ENCODE measurements at regions not wholly inside any gene's neighbourhood (a gene's known extent, or its start where the extent isn't known, plus 50 kb on each side); places are given as distances from the start of the nearest gene placed in this dataset.

DNA sequence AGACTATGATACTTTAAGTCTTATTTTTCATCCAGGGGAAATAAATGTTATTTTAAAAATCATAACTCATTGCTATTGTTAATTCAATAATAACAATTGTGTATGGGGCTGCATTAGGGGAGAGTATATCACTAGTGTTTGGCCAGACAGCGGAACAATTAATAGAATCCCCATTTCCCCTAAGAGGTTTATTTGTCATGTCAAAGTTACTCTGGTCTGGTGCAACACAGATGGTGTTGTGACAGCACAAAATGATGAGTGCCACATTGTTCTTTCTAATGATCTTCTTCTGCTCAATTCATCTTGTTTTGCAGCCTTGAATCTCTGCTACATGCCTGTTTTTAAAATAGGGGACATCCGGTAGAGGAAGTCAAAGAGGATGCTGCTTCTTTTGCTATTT, 351.6 kb downstream of the NSUN3 start:
- Histone ChIP-seq H3K27ac (ENCODE audit: low read depth, low read length) (no peak overlapping the region), H3K4me2 (ENCODE audit: low read length) (no peak overlapping the region), H3K79me2 (ENCODE audit: control insufficient read depth, low read length) (no peaks in the 10 kb centered on the region), H3F3A (ENCODE audit: control insufficient read depth, insufficient read depth) (no peaks in the 10 kb centered on the region), H3K4me1 (ENCODE audit: control insufficient read depth, low read length) (no peaks in the 10 kb centered on the region), H3K36me3 (ENCODE audit: control insufficient read depth, low read length) (no peaks in the 10 kb centered on the region), H3K9me2 (replicated peaks; ENCODE audit: control insufficient read depth, low read length) (no peaks in the 10 kb centered on the region), H3K4me3 (ENCODE audit: low read length) (no peak overlapping the region), H3K27me3 (ENCODE audit: control insufficient read depth, low read length) (no peaks in the 10 kb centered on the region), H3K9me3 (ENCODE audit: control insufficient read depth, insufficient read depth, low read length) (no peaks in the 10 kb centered on the region; the same call in 1 of the 2 replicates), H4K20me1 (ENCODE audit: control insufficient read depth, insufficient read depth, low read depth, low read length) (no peaks in the 10 kb centered on the region)
- no peak for TF ChIP-seq EZH2phosphoT487 (IDR thresholded peaks at IDR 0.05; ENCODE audit: borderline replicate concordance, low read length)
- TF ChIP-seq, protein P1, sequence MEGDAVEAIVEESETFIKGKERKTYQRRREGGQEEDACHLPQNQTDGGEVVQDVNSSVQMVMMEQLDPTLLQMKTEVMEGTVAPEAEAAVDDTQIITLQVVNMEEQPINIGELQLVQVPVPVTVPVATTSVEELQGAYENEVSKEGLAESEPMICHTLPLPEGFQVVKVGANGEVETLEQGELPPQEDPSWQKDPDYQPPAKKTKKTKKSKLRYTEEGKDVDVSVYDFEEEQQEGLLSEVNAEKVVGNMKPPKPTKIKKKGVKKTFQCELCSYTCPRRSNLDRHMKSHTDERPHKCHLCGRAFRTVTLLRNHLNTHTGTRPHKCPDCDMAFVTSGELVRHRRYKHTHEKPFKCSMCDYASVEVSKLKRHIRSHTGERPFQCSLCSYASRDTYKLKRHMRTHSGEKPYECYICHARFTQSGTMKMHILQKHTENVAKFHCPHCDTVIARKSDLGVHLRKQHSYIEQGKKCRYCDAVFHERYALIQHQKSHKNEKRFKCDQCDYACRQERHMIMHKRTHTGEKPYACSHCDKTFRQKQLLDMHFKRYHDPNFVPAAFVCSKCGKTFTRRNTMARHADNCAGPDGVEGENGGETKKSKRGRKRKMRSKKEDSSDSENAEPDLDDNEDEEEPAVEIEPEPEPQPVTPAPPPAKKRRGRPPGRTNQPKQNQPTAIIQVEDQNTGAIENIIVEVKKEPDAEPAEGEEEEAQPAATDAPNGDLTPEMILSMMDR (IDR thresholded peaks at IDR 0.05; ENCODE audit: low read depth, low read length, poor library complexity, severe bottlenecking) = no peak

DNA sequence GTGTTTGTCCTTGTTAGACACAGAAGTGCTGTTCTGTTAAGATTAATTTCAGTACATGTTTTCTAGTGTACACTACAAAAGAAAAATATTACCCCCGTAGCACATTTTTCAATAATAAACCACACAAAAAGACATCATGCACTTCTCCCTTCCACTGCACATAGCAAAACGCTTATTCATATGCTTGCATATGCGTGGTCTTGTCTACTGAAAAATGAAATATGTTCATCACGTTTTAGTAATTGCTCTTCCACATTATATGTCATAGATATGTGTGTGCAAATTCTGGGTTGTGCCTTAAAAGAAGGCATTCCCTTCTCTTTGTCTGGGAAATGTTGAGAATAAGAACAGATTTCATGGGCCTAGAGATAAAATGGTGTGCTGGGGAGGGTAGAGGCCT, 353.9 kb downstream of the NSUN3 start:
- Histone ChIP-seq H4K20me1 (ENCODE audit: control insufficient read depth, insufficient read depth, low read depth, low read length) (no peaks in the 10 kb centered on the region), H3K27ac (ENCODE audit: low read depth, low read length) (no peak overlapping the region), H3K36me3 (ENCODE audit: control insufficient read depth, low read length) (no peaks in the 10 kb centered on the region), H3K9me2 (replicated peaks; ENCODE audit: control insufficient read depth, low read length) (no peaks in the 10 kb centered on the region), H3K9me3 (ENCODE audit: control insufficient read depth, insufficient read depth, low read length) (no peaks in the 10 kb centered on the region; the same call in 1 of the 2 replicates), H3K4me3 (ENCODE audit: low read length) (no peak overlapping the region), H3F3A (ENCODE audit: control insufficient read depth, insufficient read depth) (no peaks in the 10 kb centered on the region), H3K79me2 (ENCODE audit: control insufficient read depth, low read length) (no peaks in the 10 kb centered on the region), H3K4me2 (ENCODE audit: low read length) (no peak overlapping the region), H3K27me3 (ENCODE audit: control insufficient read depth, low read length) (no peaks in the 10 kb centered on the region), H3K4me1 (ENCODE audit: control insufficient read depth, low read length) (no peaks in the 10 kb centered on the region)
- TF ChIP-seq, protein P1 (IDR thresholded peaks at IDR 0.05; ENCODE audit: low read depth, low read length, poor library complexity, severe bottlenecking) = no peak
- no peak for TF ChIP-seq EZH2phosphoT487 (IDR thresholded peaks at IDR 0.05; ENCODE audit: borderline replicate concordance, low read length)

DNA sequence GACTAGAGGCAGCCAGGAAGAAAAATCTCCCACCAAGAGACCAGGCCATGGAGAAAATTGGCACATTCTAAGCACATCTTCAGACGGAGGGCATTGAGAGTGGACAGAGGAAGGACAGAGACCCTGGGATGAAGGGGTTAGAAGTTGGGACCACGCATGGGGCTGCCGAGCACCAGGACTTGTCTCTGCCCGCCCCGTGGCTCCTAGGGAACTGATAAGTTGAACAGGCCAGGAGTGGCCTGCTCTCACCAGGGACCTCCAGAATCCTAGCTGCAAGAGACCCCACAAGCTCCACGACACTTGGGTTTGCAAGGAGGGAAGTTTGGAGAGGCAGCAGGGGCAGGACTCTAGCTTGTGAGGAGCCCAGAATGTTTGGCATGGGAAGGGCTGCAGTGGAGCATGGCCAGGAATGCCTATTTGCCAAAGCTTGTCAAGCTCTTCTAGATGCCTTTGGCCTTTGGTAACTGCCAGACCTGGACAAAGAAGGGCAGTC, 355.1 kb downstream of the NSUN3 start:
- no peaks in the 10 kb centered on the region for H3K36me3 ChIP-seq (ENCODE audit: control insufficient read depth, low read length)
- no peaks in the 10 kb centered on the region for H3K79me2 ChIP-seq (ENCODE audit: control insufficient read depth, low read length)
- TF ChIP-seq, protein P1 (IDR thresholded peaks at IDR 0.05; ENCODE audit: low read depth, low read length, poor library complexity, severe bottlenecking) = no peak
- no peak for TF ChIP-seq EZH2phosphoT487 (IDR thresholded peaks at IDR 0.05; ENCODE audit: borderline replicate concordance, low read length)
- no peak overlapping the region for H3K4me2 ChIP-seq (ENCODE audit: low read length)
- no peaks in the 10 kb centered on the region for H3K27me3 ChIP-seq (ENCODE audit: control insufficient read depth, low read length)
- H3K9me2 ChIP-seq (replicated peaks; ENCODE audit: control insufficient read depth, low read length) = no peaks in the 10 kb centered on the region
- no peaks in the 10 kb centered on the region for H3F3A ChIP-seq (ENCODE audit: control insufficient read depth, insufficient read depth)
- H3K27ac ChIP-seq (ENCODE audit: low read depth, low read length) = no peak overlapping the region
- H3K9me3 ChIP-seq (ENCODE audit: control insufficient read depth, insufficient read depth, low read length) = no peaks in the 10 kb centered on the region; the same call in 1 of the 2 replicates
- no peaks in the 10 kb centered on the region for H4K20me1 ChIP-seq (ENCODE audit: control insufficient read depth, insufficient read depth, low read depth, low read length)
- H3K4me1 ChIP-seq (ENCODE audit: control insufficient read depth, low read length) = no peaks in the 10 kb centered on the region
- no peak overlapping the region for H3K4me3 ChIP-seq (ENCODE audit: low read length)

Measured in DOHH2 (cell line).